Neural crest cell (in vitro differentiated cells): ENCODE measurements at regions not wholly inside any gene's neighbourhood (a gene's known extent, or its start where the extent isn't known, plus 50 kb on each side); places are given as distances from the start of the nearest gene placed in this dataset.
"Not testable (repeated sequence)": the region's sequence is repeated elsewhere in the genome, so short reads cannot be mapped to it uniquely, and the experiment has no call there.

Experiments
- DNase-seq: peaks from one replicate; pipeline ENCODE4 v3.0.0; 2021; ENCODE audit warnings: low read depth, mixed read lengths, low spot score
- H3K27ac Mint-ChIP-seq: one replicate; pipeline ENCODE4 v1.8.0; 2021; ENCODE audit warnings: mild to moderate bottlenecking, mixed read lengths; ENCODE audit not compliant: unreplicated experiment
- H3K27me3 Mint-ChIP-seq: 2 replicates; pipeline ENCODE4 v1.8.0; 2021; ENCODE audit warnings: low read depth, mild to moderate bottlenecking, mixed read lengths
- H3K36me3 Mint-ChIP-seq: 2 replicates; pipeline ENCODE4 v1.8.0; 2021; ENCODE audit warnings: low read depth, mild to moderate bottlenecking, mixed read lengths
- H3K4me1 Mint-ChIP-seq: 2 replicates; pipeline ENCODE4 v1.8.0; 2021; ENCODE audit warnings: mixed read lengths
- H3K4me3 Mint-ChIP-seq: one replicate; pipeline ENCODE4 v1.8.0; 2021; ENCODE audit warnings: mild to moderate bottlenecking, mixed read lengths
- H3K9me3 Mint-ChIP-seq: 2 replicates; pipeline ENCODE4 v1.8.0; 2021; ENCODE audit warnings: mixed read lengths
- CTCF ChIP-seq: fragments of 200-600 bp; sonication (generic); conservative IDR thresholded peaks from 2 replicates; pipeline ENCODE4 v1.5.0; 2021; ENCODE audit warnings: antibody characterized with exemption, mild to moderate bottlenecking

GRCh38 chr15:62249501-62249900, 84.4 kb upstream of the C2CD4B start:
- Mint-ChIP-seq H3K36me3 (no peaks in the 10 kb centered on the region), H3K4me3 (no peak overlapping the region), H3K27ac (no peak overlapping the region), H3K27me3 (no peaks in the 10 kb centered on the region), H3K4me1 (peaks cover 17% of the 10 kb centered on the region), H3K9me3 (no peaks in the 10 kb centered on the region)
- no peak for TF ChIP-seq CTCF
- no peak for DNase-seq

GRCh38 chr15:62250186-62250585, 85.1 kb upstream of the C2CD4B start:
- peaks cover 17% of the 10 kb centered on the region for H3K4me1 Mint-ChIP-seq
- H3K27me3 Mint-ChIP-seq: no peaks in the 10 kb centered on the region
- no peak for TF ChIP-seq CTCF
- no peaks in the 10 kb centered on the region for H3K36me3 Mint-ChIP-seq
- no peak overlapping the region for H3K27ac Mint-ChIP-seq
- H3K4me3 Mint-ChIP-seq: no peak overlapping the region
- DNase-seq: no peak
- no peaks in the 10 kb centered on the region for H3K9me3 Mint-ChIP-seq

GRCh38 chr15:62250978-62251377, 85.9 kb upstream of the C2CD4B start:
- no peaks in the 10 kb centered on the region for H3K9me3 Mint-ChIP-seq
- no peak for TF ChIP-seq CTCF
- H3K4me1 Mint-ChIP-seq: peaks cover 17% of the 10 kb centered on the region
- H3K4me3 Mint-ChIP-seq: no peak overlapping the region
- no peak for DNase-seq
- H3K27ac Mint-ChIP-seq: no peak overlapping the region
- H3K36me3 Mint-ChIP-seq: no peaks in the 10 kb centered on the region
- H3K27me3 Mint-ChIP-seq: no peaks in the 10 kb centered on the region

- Mint-ChIP-seq H3K36me3 (no peaks in the 10 kb centered on the region), H3K4me1 (peaks cover 17% of the 10 kb centered on the region), H3K9me3 (no peaks in the 10 kb centered on the region), H3K4me3 (no peak overlapping the region), H3K27me3 (no peaks in the 10 kb centered on the region), H3K27ac (no peak overlapping the region)
- DNase-seq: no peak
- TF ChIP-seq CTCF: no peak
These were observed 88.2 kb upstream of the C2CD4B start for GRCh38 chr15:62253294-62253693.

- peak; percentile 84 for TF ChIP-seq CTCF
- DNase-seq: peak; percentile 76
- Mint-ChIP-seq H3K4me1 (peaks cover 6% of the 10 kb centered on the region), H3K27me3 (no peaks in the 10 kb centered on the region), H3K9me3 (peaks cover 4% of the 10 kb centered on the region), H3K27ac (peak overlapping the region; percentile 30), H3K36me3 (peaks cover 5% of the 10 kb centered on the region), H3K4me3 (no peak overlapping the region)
These were observed 89.3 kb upstream of the C2CD4B start for GRCh38 chr15:62254137-62254934.

GRCh38 chr15:62256430-62256829, 91.3 kb upstream of the C2CD4B start:
- H3K9me3 Mint-ChIP-seq, H3K27me3 Mint-ChIP-seq: not testable (repeated sequence)
- H3K36me3 Mint-ChIP-seq: peaks cover 10% of the 10 kb centered on the region

More at GRCh38 chr15:62256430-62256829, 91.3 kb upstream of the C2CD4B start:
- H3K4me1 Mint-ChIP-seq, DNase-seq, H3K27ac Mint-ChIP-seq, H3K4me3 Mint-ChIP-seq: not testable (repeated sequence)
